ENCODE measurements at regions not wholly inside any gene's neighbourhood (a gene's known extent, or its start where the extent isn't known, plus 50 kb on each side); places are given as distances from the start of the nearest gene placed in this dataset.
"Not testable (repeated sequence)": the region's sequence is repeated elsewhere in the genome, so short reads cannot be mapped to it uniquely, and the experiment has no call there.

- no peak for TF ChIP-seq POLR2A (IDR thresholded peaks at IDR 0.05)
- no peak for TF ChIP-seq CTCF (IDR thresholded peaks at IDR 0.05)
- H3K27ac ChIP-seq, result peak overlapping the region in 3 of 4 donors; percentile 14 to 66 (median 19)
- H3K27me3 ChIP-seq, result no peaks in the 10 kb centered on the region
- intact Hi-C loops (cut with DNase I), result no loop called here
- DNase-seq, result no peak
- no peaks in the 10 kb centered on the region for H3K36me3 ChIP-seq
- peaks cover 0 to 69% (median 37%) of the 10 kb centered on the region in 3 donors for H3K4me1 ChIP-seq
- H3K9me3 ChIP-seq, result no peaks in the 10 kb centered on the region
- WGBS, 2 donors, result 44 to 51% methylated on average over 8 to 13 of the region's 20 CpGs
- H3K4me3 ChIP-seq, result no peak overlapping the region
Measured at GRCh38 chr1:9441451-9442133, 97.7 kb upstream of the SLC25A33 start.

GRCh38 chr1:9442278-9442846, 96.9 kb upstream of the SLC25A33 start:
- intact Hi-C loops (cut with DNase I), result no loop called here
- H3K36me3 ChIP-seq, result no peaks in the 10 kb centered on the region
- TF ChIP-seq POLR2A (IDR thresholded peaks at IDR 0.05) (no peak), CTCF (IDR thresholded peaks at IDR 0.05) (no peak)
- no peaks in the 10 kb centered on the region for H3K9me3 ChIP-seq
- 83% methylated on average over 8 of the region's 8 CpGs for WGBS, 2 donors
- no peak overlapping the region for H3K4me3 ChIP-seq
- H3K27me3 ChIP-seq, result no peaks in the 10 kb centered on the region
- H3K4me1 ChIP-seq, result peaks cover 0 to 62% (median 33%) of the 10 kb centered on the region in 3 donors
- peak overlapping the region in 1 of 4 donors; percentile 66 for H3K27ac ChIP-seq
- DNase-seq, result no peak

- Histone ChIP-seq H3K4me1 (peaks cover 0 to 56% (median 27%) of the 10 kb centered on the region in 3 donors), H3K27ac (no peak overlapping the region), H3K27me3 (no peaks in the 10 kb centered on the region), H3K4me3 (no peak overlapping the region), H3K36me3 (no peaks in the 10 kb centered on the region), H3K9me3 (no peaks in the 10 kb centered on the region)
- DNase-seq, result no peak
- 80 to 90% methylated on average over 2 to 3 of the region's 3 CpGs for WGBS, 2 donors
- TF ChIP-seq CTCF (IDR thresholded peaks at IDR 0.05), result no peak
- TF ChIP-seq POLR2A (IDR thresholded peaks at IDR 0.05), result no peak
- intact Hi-C loops (cut with DNase I), result no loop called here
Measured at GRCh38 chr1:9442986-9443385, 96.3 kb upstream of the SLC25A33 start.

GRCh38 chr1:9443913-9444445, 95.3 kb upstream of the SLC25A33 start:
- Histone ChIP-seq H3K4me3 (no peak overlapping the region), H3K27me3 (no peaks in the 10 kb centered on the region), H3K4me1 (peaks cover 9 to 56% (median 22%) of the 10 kb centered on the region in 3 donors), H3K9me3 (no peaks in the 10 kb centered on the region), H3K36me3 (no peaks in the 10 kb centered on the region), H3K27ac (peak overlapping the region in 3 of 4 donors; percentile 4 to 49 (median 21))
- no peak for DNase-seq
- 15 to 34% methylated on average over 12 to 14 of the region's 14 CpGs for WGBS, 2 donors
- intact Hi-C loops (cut with DNase I), result no loop called here
- TF ChIP-seq CTCF (IDR thresholded peaks at IDR 0.05) (no peak), POLR2A (IDR thresholded peaks at IDR 0.05) (no peak)

GRCh38 chr1:9444532-9444931, 94.7 kb upstream of the SLC25A33 start:
- DNase-seq, result no peak

GRCh38 chr1:9445081-9445480, 94.2 kb upstream of the SLC25A33 start:
- H3K27me3 ChIP-seq, H3K36me3 ChIP-seq: not testable (repeated sequence)
- WGBS, 2 donors, result 92 to 95% methylated on average over 10 of the region's 10 CpGs

More at GRCh38 chr1:9444532-9444931, 94.7 kb upstream of the SLC25A33 start:
- no peaks in the 10 kb centered on the region for H3K36me3 ChIP-seq
- TF ChIP-seq POLR2A (IDR thresholded peaks at IDR 0.05) (no peak), CTCF (IDR thresholded peaks at IDR 0.05) (no peak)
- H3K4me3 ChIP-seq, result no peak overlapping the region
- WGBS, 2 donors, result 74 to 85% methylated on average over 12 of the region's 12 CpGs
- H3K4me1 ChIP-seq, result peaks cover 9 to 55% (median 21%) of the 10 kb centered on the region in 3 donors
- intact Hi-C loops (cut with DNase I), result no loop called here
- H3K27me3 ChIP-seq, result no peaks in the 10 kb centered on the region
- H3K9me3 ChIP-seq, result no peaks in the 10 kb centered on the region
- peak overlapping the region in 2 of 4 donors; percentile 21 to 49 for H3K27ac ChIP-seq

More at GRCh38 chr1:9445081-9445480, 94.2 kb upstream of the SLC25A33 start:
- DNase-seq; H3K4me3 ChIP-seq; intact Hi-C loops (cut with DNase I); H3K27ac ChIP-seq; H3K9me3 ChIP-seq: not testable (repeated sequence)
- H3K4me1 ChIP-seq, result peaks cover 15 to 58% (median 24%) of the 10 kb centered on the region in 3 donors
